Frontal cortex (tissue), 3 donors: ENCODE measurements at regions not wholly inside any gene's neighbourhood (a gene's known extent, or its start where the extent isn't known, plus 50 kb on each side); places are given as distances from the start of the nearest gene placed in this dataset.
A peak's percentile ranks its signal among the peaks of the same experiment; 100 is the strongest.

Experiments
- DNase-seq, 2 donors: peaks; one replicate each; pipeline ENCODE4 v3.0.0; 2012; ENCODE audit warnings: low spot score in 2 of 2
- FAIRE-seq: peaks from 2 replicates; lab custom pipeline; 2012; peaks lifted over from hg19 to GRCh38; lab: Jason Lieb, UNC
- donor health status: control.
- donor health status: control.
- donor health status: control.

DNA sequence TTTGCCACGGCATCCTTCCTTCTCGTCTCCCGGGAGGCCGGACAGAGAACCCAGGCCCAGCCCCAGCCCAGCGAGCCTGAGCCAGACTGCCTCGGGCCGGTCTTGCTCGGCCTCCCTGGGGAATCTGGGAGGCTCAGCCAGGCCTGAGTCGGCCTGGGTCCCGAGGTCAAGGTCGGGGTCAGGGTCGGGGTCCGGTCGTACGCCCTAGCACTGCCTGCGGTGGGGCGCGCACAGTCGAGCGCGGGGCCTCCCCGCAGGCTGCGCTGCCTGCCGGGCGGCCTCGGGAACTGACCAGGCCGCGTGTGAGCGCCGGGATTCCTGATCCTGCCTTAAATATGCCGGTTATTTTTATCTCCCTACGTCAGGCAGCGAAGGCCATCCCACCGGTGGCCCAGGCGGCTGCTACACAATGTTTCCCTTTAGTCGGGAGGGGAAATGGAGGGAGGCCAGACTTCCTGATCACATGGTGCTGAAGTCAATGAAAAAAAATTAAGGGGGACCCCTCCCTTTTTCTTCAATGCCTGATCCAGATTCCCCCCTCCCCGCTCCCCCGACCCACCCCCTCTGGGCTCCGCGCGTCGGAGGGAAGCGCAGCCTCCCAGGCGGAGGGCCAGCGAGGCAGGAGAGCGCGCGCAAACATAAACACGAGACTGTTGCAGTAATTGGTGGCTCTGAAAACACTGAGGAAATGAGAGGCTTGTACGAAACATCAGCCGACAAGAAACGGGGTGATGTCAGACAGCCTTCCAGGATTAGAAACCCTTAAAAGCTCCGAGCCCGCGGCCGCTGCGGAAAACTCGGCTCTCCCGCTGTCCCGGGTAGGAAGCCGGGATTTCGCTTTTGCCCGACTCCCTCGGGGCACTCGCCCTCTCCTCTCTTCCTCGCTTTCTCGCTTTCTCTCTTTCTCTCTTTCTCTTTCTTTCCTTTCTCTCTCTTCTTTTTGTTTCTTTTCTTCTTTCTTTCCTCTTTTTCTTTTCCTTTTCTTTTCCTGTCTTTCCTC lies 148.2 kb upstream of the KLF4 start:
- DNase-seq: peak; percentile 86 to 96
- no peak for FAIRE-seq

DNA sequence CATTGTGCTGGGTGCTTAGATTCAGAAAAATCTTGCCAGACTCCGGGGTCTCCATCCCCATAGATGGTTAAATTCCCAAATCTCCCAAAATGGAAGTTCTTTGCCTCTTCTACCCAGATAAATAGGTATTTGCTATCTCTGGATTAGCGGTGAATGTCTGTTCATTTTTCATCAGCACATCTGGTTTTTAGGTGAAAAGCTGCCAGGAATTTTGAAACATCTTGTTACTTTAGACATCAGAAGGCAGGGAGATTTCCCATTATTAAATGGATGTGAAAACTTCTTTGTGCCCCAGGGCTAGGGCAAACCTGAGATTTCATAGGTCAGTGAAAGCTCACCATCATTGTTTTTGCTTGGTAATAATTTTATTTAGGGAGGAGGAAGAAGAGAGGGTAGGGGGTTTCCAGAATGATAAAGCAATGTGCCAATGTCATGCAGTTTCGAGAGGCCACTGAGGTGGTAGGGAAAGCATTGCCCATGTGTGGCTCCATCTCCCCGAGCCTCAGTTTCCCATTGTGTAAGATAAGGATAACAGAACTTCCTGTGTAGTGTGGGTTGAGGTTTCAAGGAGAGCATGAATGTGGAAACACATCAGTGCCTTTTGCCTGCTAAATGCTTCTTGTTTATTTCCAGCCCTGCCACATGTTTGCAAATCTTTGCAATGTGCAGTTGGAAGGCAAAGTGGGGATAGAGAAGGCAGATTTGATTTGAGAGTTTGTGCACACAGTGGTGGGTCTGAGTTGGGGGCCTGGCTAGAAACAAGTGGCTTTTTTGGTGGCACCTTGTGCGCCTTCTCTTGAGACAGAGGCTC lies 147.2 kb upstream of the KLF4 start:
- FAIRE-seq: no peak

GRCh38 chr9:107635803-107636174 lies 146.2 kb upstream of the KLF4 start:
- FAIRE-seq (no peak), DNase-seq (no peak)

More for the DNA sequence above, 147.2 kb upstream of the KLF4 start:
- DNase-seq: no peak

- FAIRE-seq (no peak), DNase-seq (peak; percentile 45 to 53)
These were observed 145.7 kb upstream of the KLF4 start for GRCh38 chr9:107635101-107635802.

- no peak for DNase-seq
- FAIRE-seq: no peak
These were observed 143.8 kb upstream of the KLF4 start for GRCh38 chr9:107633406-107633805.

GRCh38 chr9:107632661-107633060 lies 143.1 kb upstream of the KLF4 start:
- FAIRE-seq (no peak), DNase-seq (no peak)

DNA sequence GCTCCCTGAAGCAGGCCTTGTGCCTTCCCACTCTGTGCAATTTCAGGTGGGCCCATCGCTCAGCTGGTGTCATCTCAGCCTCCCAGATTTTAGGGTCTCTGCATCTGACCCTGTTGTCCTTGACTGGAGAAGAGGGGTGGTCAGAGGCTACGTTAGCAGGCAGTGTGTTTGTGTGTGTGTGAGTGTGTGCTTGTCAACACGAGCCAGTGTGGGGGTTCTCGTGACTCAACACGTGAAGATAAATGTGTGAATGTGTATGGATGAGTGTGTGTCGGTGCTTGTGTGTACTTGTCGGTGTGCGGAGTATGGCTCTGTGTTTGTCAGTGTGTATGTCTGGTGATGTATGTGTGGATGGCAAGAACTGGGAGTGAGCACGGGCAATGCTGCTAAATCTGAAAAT lies 142.6 kb upstream of the KLF4 start:
- DNase-seq: no peak
- no peak for FAIRE-seq

DNA sequence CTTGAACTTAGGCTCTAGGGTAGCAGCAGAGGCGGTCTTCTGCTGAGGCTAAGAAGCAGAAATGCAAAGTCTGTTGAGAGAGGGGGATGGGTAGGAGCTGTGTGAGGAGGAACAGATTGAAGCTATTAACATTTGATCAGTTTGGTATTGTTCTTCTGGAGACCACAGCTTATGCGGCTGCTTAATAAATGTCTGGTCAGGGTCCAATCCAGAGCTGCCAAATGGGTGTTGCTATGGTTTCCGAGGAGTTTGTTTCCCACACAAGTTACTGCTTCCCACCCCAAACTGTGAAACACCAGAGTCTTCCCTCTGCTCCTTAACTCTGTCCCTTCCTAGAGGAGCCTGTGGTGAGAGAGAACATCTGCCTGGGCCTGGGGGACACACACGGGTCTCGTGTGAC lies 142.2 kb upstream of the KLF4 start:
- DNase-seq (no peak), FAIRE-seq (no peak)

- FAIRE-seq (no peak), DNase-seq (no peak)
These were observed 140.6 kb upstream of the KLF4 start for GRCh38 chr9:107630156-107630555.

- DNase-seq: no peak
- no peak for FAIRE-seq
These were observed 138.9 kb upstream of the KLF4 start for GRCh38 chr9:107628444-107628843.

- no peak for DNase-seq
- no peak for FAIRE-seq
These were observed 138.2 kb upstream of the KLF4 start for GRCh38 chr9:107627781-107628180.

- DNase-seq: no peak
- FAIRE-seq: no peak
These were observed 136.5 kb upstream of the KLF4 start for GRCh38 chr9:107626118-107626517.

DNA sequence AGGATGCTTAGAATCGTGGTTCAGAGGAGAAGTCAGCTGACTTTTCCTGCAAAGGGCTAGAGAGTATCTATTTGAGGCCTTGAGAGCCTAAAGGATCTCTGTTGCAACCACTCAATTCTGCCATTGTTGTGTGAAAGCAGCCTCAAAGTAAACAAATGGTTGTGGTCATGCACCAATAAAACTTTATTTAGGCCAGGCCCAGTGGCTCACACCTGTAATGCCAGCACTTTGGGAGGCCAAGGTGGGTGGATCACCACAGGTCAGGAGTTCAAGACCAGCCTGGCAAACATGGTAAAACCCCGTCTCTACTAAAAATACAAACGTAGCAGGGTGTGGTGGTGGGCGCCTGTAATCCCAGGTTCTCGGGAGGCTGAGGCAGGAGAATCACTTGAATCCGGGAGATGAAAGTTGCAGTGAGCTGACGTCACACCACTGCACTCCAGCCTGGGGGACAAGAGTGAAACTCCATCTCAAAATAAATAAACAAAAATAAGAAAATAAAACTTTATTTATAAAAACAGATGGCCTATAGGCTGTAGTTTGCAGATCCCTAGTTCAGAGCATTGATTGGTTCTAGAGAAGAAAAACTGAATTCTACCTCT lies 135.9 kb upstream of the KLF4 start:
- FAIRE-seq: no peak
- DNase-seq: no peak

DNA sequence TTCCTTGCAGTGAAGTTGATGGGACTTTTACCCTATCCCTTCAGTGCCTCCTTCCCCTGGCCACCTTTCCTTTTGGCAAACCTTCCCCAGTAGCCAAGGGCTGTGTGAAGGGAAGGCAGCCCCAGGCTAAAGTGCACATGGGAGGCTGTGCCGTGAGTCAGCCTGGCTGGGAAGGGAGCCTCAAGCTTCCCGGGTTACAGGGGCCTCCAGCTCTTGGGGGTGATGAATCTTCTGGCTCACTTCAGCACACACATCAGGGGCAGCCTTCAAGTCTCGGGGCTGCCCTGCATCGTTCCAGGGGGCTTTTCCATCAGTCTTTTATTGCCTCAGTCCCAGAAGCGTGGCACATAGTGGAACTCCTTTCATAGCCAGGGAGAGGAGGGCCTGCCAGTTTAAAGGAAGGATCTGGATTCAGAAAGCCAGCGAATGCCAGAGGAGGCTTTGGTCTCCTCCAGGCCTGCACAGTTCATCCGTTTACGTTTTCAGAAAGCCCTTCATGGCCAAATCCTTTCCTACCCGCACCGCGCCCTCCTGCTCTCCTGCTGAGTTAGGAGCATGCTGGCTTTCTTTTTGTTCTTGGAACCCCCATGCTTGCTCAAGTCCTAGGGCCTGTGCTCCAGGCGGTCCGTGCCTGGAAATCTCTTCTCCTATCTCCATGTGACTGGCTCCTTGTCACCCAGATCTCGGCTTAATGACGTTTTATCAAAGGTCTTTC lies 134.8 kb upstream of the KLF4 start:
- DNase-seq: no peak
- no peak for FAIRE-seq

GRCh38 chr9:107621436-107621835 lies 131.9 kb upstream of the KLF4 start:
- no peak for FAIRE-seq
- no peak for DNase-seq

DNA sequence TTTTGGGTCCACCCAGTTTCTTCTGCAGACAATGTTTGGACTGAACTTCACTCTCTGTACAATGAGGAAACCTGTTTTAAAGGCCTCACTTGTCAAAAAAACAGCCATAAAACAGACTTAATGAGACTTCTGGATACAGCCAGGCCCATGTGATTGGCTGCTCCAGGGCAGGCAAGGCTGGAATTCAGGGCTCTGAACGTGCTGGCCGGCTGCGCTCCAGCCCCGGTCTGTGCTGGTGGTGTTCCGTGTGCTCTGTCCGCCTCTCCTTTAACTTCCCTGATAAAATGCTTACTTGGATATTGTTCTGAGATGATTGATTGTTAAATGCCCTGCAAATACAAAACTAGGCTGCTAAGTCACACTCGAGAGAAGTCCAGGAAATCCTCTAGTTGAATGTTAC lies 131.2 kb upstream of the KLF4 start:
- FAIRE-seq (no peak), DNase-seq (no peak)

- no peak for FAIRE-seq
- DNase-seq: no peak
These were observed 130.7 kb upstream of the KLF4 start for GRCh38 chr9:107620236-107620635.

- DNase-seq (no peak), FAIRE-seq (no peak)
These were observed 125.8 kb upstream of the KLF4 start for GRCh38 chr9:107615321-107615720.

DNA sequence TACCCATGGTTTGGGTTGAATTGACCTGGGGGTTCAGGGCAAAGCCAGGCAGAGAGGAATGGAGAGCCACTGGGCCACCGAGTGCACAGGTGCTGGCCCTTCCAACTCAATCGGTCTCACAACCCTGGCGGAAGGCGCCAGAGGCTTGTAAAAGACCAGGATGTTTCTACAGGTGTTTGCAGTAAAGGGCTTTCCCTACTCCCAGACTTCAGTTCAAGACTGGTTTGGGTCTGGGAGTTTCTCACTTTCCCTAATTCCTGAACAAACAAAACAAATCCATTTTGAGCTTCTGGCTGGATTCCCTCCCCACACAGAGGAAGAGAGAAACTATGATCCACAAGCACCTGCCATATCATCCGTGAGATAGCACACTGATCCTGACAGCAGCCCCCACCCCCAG lies 125.2 kb upstream of the KLF4 start:
- FAIRE-seq (no peak), DNase-seq (no peak)
